Glomerular endothelial cell (primary cell): ENCODE measurements at regions not wholly inside any gene's neighbourhood (a gene's known extent, or its start where the extent isn't known, plus 50 kb on each side); places are given as distances from the start of the nearest gene placed in this dataset.
A peak's percentile ranks its signal among the peaks of the same experiment; 100 is the strongest.

Experiments
- DNase-seq: peaks from one replicate; pipeline ENCODE4 v3.0.0-alpha.2; 2011; ENCODE audit warnings: low read depth, low spot score; ENCODE audit errors: extremely low read depth

GRCh38 chr6:14849185-14849584, 396.7 kb upstream of the JARID2 start:
- no peak for DNase-seq

- DNase-seq: no peak
Measured at GRCh38 chr6:14851281-14851680, 394.6 kb upstream of the JARID2 start.

- DNase-seq: no peak
Measured at GRCh38 chr6:14852375-14852774, 393.5 kb upstream of the JARID2 start.

- DNase-seq: no peak
Measured at GRCh38 chr6:14856177-14856576, 389.7 kb upstream of the JARID2 start.

GRCh38 chr6:14857001-14857400, 388.9 kb upstream of the JARID2 start:
- no peak for DNase-seq

GRCh38 chr6:14857501-14857900, 388.4 kb upstream of the JARID2 start:
- no peak for DNase-seq

- no peak for DNase-seq
Measured at GRCh38 chr6:14858808-14859207, 387.1 kb upstream of the JARID2 start.

GRCh38 chr6:14860774-14861173, 385.1 kb upstream of the JARID2 start:
- DNase-seq: no peak

- no peak for DNase-seq
Measured at GRCh38 chr6:14861491-14861943, 384.4 kb upstream of the JARID2 start.

GRCh38 chr6:14862845-14863244, 383.0 kb upstream of the JARID2 start:
- no peak for DNase-seq

- no peak for DNase-seq
Measured at GRCh38 chr6:14863902-14864850, 381.7 kb upstream of the JARID2 start.

GRCh38 chr6:14865531-14866100, 380.3 kb upstream of the JARID2 start:
- DNase-seq: no peak

GRCh38 chr6:14867802-14868201, 378.1 kb upstream of the JARID2 start:
- DNase-seq: no peak

GRCh38 chr6:14871221-14871620, 374.6 kb upstream of the JARID2 start:
- DNase-seq: no peak

- DNase-seq: no peak
Measured at GRCh38 chr6:14873101-14873500, 372.8 kb upstream of the JARID2 start.

GRCh38 chr6:14873781-14874441, 372.0 kb upstream of the JARID2 start:
- DNase-seq: no peak

- DNase-seq: no peak
Measured at GRCh38 chr6:14874975-14875480, 370.8 kb upstream of the JARID2 start.

- no peak for DNase-seq
Measured at GRCh38 chr6:14875481-14876063, 370.3 kb upstream of the JARID2 start.

GRCh38 chr6:14876778-14877613, 368.9 kb upstream of the JARID2 start:
- DNase-seq: peak; percentile 68

- no peak for DNase-seq
Measured at GRCh38 chr6:14877758-14878157, 368.1 kb upstream of the JARID2 start.
